ENCODE measurements at regions not wholly inside any gene's neighbourhood (a gene's known extent, or its start where the extent isn't known, plus 50 kb on each side); places are given as distances from the start of the nearest gene placed in this dataset.

GRCh38 chr4:127145006-127145540, 487.7 kb upstream of the INTU start:
- DNase-seq: no peak

GRCh38 chr4:127148165-127148564, 484.6 kb upstream of the INTU start:
- no peak for DNase-seq

GRCh38 chr4:127149086-127149485, 483.7 kb upstream of the INTU start:
- no peak for DNase-seq

GRCh38 chr4:127151941-127152340, 480.8 kb upstream of the INTU start:
- no peak for DNase-seq

GRCh38 chr4:127155116-127155515, 477.6 kb upstream of the INTU start:
- no peak for DNase-seq

- no peak for DNase-seq
These were observed 477.2 kb upstream of the INTU start for GRCh38 chr4:127155555-127155954.

GRCh38 chr4:127162741-127163140, 470.0 kb upstream of the INTU start:
- DNase-seq: peak; percentile 36 to 60

GRCh38 chr4:127165971-127166370, 466.8 kb upstream of the INTU start:
- no peak for DNase-seq

- DNase-seq: no peak
These were observed 458.6 kb upstream of the INTU start for GRCh38 chr4:127174201-127174600.

GRCh38 chr4:127174616-127175015, 458.1 kb upstream of the INTU start:
- no peak for DNase-seq

GRCh38 chr4:127179256-127180087, 453.3 kb upstream of the INTU start:
- no peak for DNase-seq

GRCh38 chr4:127181001-127181400, 451.8 kb upstream of the INTU start:
- DNase-seq: no peak

GRCh38 chr4:127182687-127183086, 450.1 kb upstream of the INTU start:
- DNase-seq: no peak

- no peak for DNase-seq
These were observed 443.9 kb upstream of the INTU start for GRCh38 chr4:127188847-127189246.

- no peak for DNase-seq
These were observed 438.5 kb upstream of the INTU start for GRCh38 chr4:127194281-127194680.

GRCh38 chr4:127196655-127197352, 436.0 kb upstream of the INTU start:
- no peak for DNase-seq

GRCh38 chr4:127203562-127204200, 429.1 kb upstream of the INTU start:
- DNase-seq: no peak

GRCh38 chr4:127204322-127204721, 428.4 kb upstream of the INTU start:
- no peak for DNase-seq

GRCh38 chr4:127209580-127210095, 423.1 kb upstream of the INTU start:
- no peak for DNase-seq

GRCh38 chr4:127210893-127211649, 421.7 kb upstream of the INTU start:
- no peak for DNase-seq

- DNase-seq: no peak
These were observed 420.9 kb upstream of the INTU start for GRCh38 chr4:127211650-127212560.

All from AML-193 (cell line).